Left renal pelvis (tissue), 4 donors: ENCODE measurements at regions not wholly inside any gene's neighbourhood (a gene's known extent, or its start where the extent isn't known, plus 50 kb on each side); places are given as distances from the start of the nearest gene placed in this dataset.

ENCODE experiments used
- DNase-seq, 4 donors: peaks; one replicate each; pipeline ENCODE4 v3.0.0-alpha.2; 2013; ENCODE audit warnings: low read depth in 4 of 4, low spot score in 3 of 4

DNA sequence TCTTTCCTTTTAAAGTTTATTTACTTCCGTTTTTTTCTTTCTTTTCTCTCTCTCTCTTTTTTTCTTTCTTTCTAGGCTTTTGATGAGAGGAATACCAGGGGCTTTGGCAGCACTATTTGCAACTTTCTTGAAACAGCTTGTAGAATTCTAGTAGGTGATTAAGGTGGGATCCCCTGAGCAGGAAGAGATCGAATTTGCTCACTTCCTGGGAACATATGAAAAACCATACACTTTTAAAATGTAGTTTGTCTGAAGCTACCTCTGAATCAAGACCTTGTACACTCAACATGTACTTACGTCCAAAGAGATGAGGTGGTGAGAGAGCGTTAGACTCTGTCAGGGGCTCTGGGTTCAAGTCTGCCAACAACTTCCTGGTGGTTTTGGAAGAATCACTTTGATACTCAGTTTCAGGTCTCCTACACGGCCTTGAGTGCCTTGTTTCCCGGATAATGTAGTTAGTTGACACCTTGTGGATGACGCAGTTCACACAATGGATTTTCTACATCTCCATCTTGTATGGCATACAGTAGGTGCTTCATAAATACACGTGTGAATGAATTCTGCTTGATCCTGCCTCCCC is 229.1 kb downstream of the MYCN start:
- no peak for DNase-seq

DNA sequence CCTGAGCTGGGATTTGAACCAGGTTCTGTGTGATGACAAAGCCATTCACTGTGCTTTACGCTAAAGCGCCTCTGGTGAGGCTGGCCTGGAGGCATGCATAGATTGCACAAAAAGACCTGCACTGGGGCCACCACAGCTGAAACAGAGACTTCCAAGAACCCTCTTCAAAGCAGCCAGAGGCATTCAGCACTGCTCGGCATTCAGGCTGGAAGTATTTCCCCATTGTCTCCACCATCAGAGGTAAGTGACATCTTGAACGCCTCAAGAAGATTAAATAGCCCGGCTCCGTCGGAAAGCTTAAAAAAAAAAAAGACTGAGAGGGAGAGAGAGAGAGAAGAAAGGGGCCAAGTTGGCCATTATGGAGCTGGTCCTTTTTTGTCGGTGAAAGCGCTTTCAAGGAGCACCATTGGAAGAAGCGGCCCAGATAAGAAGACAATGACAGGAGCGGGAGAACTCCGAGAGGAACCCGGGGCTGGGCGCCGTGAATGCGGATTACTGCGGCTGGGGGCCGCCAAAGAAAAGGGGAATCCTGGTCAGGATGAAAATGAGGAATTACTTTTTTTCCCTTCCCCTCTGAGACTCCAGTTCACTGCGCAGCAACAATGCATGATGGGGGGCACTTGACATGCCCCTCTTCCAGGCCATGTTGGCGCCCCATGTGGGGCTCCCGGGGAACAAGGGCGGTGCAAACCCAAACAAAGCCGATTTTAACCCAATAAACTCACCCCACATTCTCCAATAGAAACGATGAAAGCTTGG is 228.3 kb downstream of the MYCN start:
- no peak for DNase-seq

DNA sequence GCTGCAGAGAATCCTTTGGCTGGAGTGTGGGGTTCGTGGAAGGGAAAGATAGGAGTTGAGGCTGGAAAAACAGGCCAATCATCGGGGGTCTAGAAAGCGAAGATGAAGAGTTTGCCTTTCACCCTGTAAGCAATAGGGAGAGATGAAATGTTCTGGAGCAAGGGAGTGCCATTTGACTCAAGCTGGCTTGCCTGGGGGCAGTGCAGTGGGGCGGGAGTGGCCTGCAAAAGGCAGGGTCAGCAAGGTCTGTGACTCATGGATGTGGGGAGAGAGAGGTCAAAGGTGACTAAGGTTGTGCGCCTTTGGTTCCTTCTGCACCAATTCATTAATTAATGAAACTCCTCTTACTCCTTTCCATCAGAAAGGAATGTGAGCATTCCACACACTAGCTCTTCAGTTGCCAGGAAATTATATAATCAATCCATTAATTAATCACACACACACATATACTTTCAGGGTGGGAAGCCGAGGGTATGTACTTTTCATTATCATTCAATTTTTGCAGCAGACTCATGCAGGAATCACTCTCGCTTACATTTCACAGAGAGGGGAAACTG is 227.6 kb downstream of the MYCN start:
- DNase-seq: no peak

DNA sequence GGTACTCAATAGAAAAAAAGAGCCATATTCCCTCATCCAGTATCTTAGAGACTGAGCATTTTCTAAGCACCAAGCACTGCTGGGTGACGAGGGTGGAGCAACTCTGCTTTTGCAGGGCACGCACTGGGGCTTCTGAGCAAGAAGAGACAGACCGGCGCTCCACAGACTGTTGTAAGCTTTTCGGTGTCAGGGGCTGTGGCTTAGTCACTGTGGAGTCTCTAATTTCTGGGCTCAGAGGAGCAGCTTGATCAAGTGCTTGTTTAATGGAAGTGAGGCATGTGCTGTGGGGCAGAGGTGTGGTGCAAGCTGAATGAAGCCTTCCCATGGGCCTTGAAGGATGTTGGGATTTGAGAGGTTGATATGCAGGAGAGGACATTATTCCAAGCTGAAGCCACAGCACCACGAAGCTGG is 227.1 kb downstream of the MYCN start:
- DNase-seq: no peak

DNA sequence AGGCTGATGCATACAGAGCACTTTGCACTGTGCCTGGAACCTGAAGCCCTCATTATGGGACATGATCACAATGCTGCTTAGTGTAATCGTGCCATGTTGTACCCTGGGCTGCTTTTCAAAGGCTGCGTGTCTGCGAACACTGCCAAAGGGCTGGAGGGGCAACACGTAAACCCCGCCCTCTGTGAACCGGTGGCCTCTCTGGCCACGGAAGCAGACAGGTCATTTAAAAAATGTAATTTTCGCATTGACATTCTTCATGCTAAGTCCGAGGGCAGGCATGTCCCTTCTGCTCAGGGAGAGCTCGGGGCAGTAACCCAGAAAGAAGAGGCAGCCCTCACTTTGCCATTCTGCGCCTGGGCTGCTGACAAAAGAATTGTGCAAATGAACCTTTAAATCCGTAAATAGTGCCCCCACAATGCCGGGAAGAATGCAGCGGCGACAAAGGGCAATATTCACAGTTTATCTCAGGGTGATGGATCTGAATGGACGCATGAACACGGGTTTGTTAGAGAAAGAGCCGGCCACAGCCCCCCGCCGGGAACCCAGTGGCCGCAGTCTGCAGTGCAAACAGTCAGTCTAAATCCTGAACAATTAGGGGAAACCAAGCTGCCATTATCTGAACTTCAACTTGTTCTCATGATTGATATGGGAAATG is 226.1 kb downstream of the MYCN start:
- no peak for DNase-seq

DNA sequence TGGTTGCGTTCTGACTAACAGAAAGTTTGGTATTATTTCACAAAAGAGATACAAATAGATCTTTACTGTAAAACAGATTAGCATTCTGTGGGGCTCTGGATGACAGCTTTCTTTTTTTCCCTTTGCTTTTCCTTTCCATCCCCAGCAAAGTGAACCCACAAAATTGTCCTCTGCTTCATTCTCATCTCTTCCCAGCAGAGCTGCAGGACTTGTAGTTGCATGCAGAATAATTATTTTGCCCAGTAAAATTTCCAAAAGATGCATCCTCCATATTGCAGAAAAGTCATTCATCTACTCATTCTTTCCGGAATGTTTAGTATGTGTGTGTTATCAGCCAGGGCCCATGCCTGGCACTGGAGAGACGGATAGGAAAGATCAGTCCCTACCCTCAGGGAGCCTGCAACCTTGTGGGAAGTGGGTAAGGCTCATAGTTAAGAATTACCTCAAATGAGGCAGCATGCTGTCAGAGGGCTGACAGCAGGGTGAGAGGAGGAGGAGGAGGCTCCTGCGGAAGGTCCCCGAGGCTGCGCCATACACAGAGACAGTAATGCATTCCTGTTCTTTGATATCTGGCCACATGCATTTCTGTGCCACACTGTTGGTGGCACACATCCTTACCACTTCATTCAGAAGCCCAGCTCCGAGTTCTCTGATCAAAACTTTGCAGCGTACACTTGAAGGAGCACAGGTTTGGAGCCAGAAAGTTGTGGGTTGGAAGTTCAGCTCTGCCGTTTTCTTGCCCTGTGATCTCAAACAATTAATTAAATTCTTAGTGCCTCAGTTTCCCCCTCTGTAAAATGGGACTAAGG is 225.4 kb downstream of the MYCN start:
- DNase-seq: no peak

DNA sequence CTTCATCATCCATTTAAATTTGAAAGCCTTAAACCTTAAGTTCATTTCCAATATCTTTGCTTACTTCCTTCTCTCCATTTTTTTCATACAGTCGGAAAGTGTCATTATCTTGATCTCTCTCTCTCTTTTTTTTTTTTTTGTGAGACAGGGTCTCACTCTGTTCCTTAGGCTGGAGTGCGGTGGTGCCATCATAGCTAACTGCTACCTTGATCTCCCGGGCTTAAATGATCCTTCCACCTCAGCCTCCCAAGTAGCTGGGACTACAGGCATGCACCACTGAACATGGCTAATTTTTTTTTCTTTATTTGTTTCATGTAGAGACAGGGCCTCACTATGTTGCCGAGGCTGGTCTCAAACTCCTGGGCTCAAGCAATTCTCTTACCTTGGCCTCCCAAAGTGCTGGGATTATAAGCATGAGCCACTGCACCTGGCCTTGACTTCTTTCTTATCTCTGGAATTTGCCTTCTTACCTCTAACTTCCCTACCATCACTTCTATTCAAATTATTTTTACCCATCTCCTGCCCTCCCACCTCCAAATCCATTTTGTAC is 222.2 kb downstream of the MYCN start:
- no peak for DNase-seq

DNA sequence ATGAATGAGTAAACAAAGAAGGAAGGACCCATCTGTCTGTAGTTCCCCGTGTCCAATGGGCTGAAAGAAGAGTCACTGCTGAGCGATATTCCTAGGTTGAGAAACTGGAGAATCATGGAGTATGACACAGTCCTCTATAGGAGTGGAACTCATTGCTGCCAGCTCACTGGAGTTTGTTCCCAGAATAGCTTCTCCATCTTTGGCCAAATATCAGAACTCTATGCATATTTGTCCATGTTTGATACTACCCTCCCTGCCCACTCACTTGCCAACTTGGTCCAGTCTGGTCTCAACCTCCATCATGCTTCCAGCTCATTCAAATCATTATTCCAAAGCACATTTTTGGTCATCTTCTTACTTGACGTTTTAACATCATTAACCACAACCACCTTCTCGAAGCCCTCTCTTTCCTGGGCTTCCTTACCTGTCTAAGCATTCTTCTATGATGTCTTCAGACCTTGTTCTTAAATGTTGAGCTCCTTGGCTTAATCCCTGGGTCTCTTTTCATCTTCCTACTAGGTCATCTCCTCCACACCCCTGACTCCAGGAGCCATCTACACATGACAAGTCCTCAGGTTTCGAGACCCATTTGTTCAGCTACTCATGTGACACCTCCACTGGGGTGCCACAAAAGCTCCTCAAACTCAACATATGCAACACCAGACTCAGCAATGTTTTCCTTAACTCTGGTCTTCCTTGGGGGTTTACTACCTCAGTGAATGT is 221.6 kb downstream of the MYCN start:
- no peak for DNase-seq

DNA sequence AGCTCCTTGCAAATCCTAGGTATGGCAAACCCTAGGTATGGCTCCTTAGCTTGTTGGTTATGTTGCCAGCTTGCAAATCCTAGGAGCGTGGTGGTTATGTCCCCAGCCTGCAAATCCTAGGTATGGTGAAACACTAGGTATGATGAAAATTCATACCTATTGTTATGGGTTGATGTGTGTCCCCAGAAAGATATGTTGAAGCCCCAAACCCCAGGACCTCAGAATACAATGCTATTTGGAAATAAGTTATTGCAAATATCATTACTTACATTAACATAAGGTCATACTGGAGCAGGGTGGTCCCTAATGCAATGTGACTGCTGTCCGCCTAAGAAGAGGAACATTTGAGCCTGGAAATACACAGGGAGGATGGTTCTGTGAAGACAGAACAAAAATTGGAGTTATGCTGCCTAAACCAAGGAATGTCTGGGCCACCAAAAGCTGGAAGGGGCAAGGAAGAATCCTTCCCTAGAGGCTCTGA is 220.8 kb downstream of the MYCN start:
- DNase-seq: no peak

DNA sequence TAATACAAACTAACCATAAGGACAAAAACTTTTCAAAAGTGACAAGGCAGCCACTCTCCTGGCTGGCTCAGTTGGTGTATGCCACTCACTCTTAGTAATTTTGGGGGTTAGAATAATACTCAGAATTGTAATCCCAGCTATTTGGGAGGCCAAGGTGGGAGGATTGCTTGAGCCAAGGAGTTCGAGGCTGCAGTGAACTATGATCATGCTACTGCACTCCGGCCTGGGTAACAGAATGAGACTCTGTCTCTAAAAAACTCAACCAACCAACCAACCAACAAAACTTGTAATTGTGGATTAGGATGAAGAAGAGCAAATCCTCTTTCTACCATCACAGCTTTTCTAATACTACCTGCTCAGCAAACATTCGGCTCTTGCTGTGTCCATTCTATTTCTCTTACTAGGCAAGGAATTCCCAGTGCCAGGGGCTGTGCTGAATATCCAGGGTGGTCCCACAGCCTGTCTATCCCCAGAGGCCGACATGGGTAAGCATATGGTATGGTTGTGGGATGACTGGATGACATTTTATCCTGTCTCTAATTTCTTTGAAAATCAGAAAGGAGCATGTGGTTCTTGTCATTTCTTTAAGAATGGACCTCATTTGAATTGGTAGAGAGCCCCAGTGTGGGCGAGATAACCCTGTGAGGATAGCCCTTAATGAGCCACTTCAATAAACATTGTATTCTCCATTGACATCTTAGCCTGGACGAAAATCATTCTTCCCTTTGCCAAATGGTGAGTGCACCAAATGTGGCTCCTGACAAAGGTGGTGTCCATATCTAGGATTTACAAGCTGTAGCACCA is 220.1 kb downstream of the MYCN start:
- no peak for DNase-seq

DNA sequence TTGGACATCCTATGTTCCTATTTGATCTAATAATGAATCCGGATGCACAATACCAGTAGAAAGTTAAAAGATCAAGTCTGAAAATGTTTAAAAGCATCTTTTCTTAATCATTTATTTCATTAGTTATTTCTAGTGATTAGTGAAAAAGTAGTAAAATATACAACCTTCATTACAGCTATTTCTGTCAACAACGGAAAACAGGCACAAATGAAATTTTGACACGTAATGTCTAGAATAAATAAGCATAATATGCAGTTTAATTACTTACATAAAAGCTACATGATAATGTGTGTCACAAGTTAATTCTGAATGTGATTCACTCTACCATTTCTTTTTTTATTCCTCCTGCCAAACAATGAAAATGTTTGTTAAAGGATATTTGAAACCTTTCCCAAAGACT is 216.1 kb downstream of the MYCN start:
- no peak for DNase-seq

DNA sequence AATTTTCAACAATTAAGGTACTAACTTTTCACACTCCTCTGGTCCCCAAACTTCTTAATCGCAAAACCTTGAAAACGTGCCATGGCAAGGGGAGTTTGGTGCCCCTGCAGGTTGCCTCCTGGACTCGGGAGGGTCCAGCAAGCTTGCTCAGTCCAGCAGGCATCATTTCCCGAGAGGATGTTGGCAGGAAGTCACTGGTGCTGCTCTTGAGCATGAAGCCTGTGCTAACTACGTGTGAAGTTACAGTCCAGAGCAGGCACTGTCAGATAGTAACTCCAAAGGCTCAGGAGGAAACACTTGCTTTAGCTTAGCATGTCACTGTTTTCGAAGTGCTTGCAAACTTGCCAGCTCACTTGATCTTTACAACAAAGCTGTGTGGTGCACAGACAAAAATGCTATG is 215.4 kb downstream of the MYCN start:
- peak in 1 of 4 donors; percentile 10 for DNase-seq

DNA sequence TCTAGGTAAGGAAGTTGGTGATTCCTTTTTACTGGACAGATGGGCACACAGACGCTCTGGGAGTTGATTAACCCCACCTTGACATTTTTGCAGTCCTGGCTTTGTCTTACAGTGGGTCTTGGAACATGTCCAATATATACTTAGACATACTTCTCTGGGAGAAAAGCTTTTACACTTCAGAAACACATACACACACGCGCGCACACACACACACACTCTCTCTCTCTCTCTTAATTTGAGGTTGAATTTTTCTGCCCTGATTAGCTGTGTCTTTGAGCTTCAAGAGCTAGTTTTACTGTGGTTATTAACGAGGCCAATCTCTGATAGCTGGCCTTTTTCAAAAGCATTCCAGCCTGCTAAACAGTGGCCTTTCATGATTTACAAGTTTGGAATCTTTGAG is 215.0 kb downstream of the MYCN start:
- DNase-seq: peak in 1 of 4 donors; percentile 12

DNA sequence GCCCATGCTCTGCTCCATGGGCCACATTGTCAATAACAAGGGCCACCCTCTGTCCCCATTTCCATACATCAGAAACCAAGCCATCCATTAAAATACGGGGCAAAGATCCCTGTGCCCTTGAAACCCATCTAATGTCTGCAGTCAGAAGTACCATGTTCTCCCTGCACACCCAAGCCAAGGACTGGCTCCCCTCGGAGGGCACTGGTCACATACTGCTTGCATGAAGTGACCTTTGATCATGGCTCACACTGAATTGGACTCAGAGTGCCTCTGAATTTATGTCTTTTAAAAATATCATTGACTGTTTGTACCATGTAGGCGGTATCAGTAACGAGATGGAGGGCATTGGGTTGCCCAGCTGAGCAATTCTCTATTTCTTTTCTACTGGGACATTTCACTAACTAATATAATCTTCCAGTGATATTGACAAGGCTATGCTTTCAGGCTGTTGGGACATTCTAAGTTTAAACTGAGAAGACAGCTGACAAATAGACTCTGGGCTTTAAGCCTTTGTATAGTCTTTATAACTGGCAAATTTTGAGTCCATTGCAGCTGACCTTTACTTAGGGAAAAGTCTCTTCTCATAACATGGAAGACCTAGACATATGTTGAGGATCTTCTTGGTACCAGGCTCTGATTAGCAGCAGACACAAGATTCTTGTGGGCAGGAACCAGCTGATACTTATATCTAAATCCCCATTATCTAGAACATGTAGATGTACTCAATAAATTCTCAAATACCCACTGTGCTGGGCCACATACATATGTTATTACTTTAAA is 214.3 kb downstream of the MYCN start:
- no peak for DNase-seq

DNA sequence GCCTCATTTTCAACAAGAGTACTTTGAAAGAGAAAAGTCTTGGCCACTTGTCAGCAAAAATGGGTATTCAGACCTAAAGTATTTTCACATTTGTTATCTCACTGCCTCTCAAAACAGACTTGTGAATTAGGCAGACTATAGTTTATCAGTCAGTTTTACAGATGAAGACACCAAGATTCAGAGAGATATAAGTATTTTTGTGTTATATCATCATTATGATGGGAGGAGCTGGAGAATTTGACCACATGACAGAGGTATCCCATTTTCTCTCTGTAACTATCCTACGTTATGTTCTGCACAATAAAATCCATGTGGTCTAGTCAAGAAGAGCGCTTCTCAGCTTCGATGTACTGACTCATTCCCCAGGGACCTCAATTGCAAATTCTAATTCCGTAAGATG is 213.7 kb downstream of the MYCN start:
- no peak for DNase-seq

DNA sequence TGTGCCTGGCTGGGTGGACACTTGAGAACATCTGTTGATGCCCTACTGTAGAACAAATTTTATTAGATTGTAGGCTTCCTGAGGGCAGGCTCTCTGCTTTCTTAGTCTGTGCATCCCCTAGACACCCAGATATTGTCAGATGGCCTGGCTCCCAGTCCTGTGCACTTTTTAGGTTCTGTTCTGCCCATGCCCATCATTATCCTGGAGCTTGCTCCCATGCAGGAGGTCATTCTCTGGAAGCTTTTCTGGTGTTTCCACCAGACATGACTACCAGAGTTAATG is 213.3 kb downstream of the MYCN start:
- no peak for DNase-seq

DNA sequence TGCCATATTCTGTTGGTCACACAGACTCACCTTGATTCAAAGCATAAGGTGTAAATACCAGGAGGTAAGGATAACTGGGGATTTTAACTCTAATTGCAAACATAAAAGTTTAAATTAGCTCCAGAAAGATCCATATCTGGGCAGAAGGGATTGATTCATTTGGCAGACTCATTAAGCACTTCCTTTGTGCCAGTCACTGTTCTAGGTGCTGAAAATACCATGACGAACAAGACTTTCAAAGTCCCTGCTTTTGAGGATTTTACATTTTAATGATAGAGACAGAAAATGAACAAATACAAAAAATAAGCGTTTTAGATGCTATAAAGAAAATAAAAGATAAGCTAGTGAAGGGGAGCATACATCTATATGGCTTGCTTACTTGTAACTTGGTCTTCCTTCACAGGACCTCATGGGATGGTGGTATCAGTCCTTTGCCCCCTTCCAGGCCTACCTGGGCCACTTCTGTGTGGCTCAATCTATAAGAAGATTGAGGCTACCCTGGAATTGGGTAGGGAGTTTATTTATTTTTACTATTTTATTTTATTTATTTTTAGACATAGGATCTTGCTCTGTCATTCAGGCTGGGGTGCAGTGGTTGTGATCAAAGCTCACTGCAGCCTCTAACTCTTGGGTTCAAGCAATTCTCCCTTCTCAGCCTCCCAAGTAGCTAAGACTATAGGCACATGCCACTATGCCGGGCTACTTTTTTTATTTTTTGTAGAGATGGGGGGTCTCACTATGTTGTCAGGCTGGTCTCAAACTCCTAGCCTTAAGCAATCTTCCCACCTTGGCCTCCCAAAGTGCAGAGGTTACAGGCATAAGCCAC is 212.8 kb downstream of the MYCN start:
- no peak for DNase-seq
